ENCODE measurements at regions not wholly inside any gene's neighbourhood (a gene's known extent, or its start where the extent isn't known, plus 50 kb on each side); places are given as distances from the start of the nearest gene placed in this dataset.

- no peak for TF ChIP-seq POLR2A (IDR thresholded peaks at IDR 0.05; ENCODE audit: low read depth, low read length)
- FAIRE-seq (no peak), DNase-seq (ENCODE audit: insufficient read length, low spot score) (no peak)
Observed at GRCh38 chr2:12935796-12936195, 219.1 kb downstream of the TRIB2 start.

- DNase-seq (ENCODE audit: insufficient read length, low spot score) (no peak), FAIRE-seq (no peak)
- no peak for TF ChIP-seq POLR2A (IDR thresholded peaks at IDR 0.05; ENCODE audit: low read depth, low read length)
Observed at GRCh38 chr2:12941203-12941602, 224.5 kb downstream of the TRIB2 start.

- FAIRE-seq (no peak), DNase-seq (ENCODE audit: insufficient read length, low spot score) (no peak)
- no peak for TF ChIP-seq POLR2A (IDR thresholded peaks at IDR 0.05; ENCODE audit: low read depth, low read length)
Observed at GRCh38 chr2:12948231-12948960, 231.7 kb downstream of the TRIB2 start.

GRCh38 chr2:12948961-12949353, 232.2 kb downstream of the TRIB2 start:
- TF ChIP-seq POLR2A (IDR thresholded peaks at IDR 0.05; ENCODE audit: low read depth, low read length), result no peak
- FAIRE-seq (no peak), DNase-seq (ENCODE audit: insufficient read length, low spot score) (no peak)

- FAIRE-seq (no peak), DNase-seq (ENCODE audit: insufficient read length, low spot score) (no peak)
- no peak for TF ChIP-seq POLR2A (IDR thresholded peaks at IDR 0.05; ENCODE audit: low read depth, low read length)
Observed at GRCh38 chr2:12949406-12949805, 232.7 kb downstream of the TRIB2 start.

- no peak for FAIRE-seq
- DNase-seq (ENCODE audit: insufficient read length, low spot score), result no peak
- no peak for TF ChIP-seq POLR2A (IDR thresholded peaks at IDR 0.05; ENCODE audit: low read depth, low read length)
Observed at GRCh38 chr2:12950174-12950573, 233.4 kb downstream of the TRIB2 start.

GRCh38 chr2:12950957-12951656, 234.4 kb downstream of the TRIB2 start:
- no peak for TF ChIP-seq POLR2A (IDR thresholded peaks at IDR 0.05; ENCODE audit: low read depth, low read length)
- FAIRE-seq, result peak; percentile 55

GRCh38 chr2:12951657-12951973, 234.9 kb downstream of the TRIB2 start:
- TF ChIP-seq POLR2A (IDR thresholded peaks at IDR 0.05; ENCODE audit: low read depth, low read length), result no peak
- FAIRE-seq (no peak), DNase-seq (ENCODE audit: insufficient read length, low spot score) (no peak)

More at GRCh38 chr2:12950957-12951656, 234.4 kb downstream of the TRIB2 start:
- no peak for DNase-seq (ENCODE audit: insufficient read length, low spot score)

GRCh38 chr2:12953596-12953995, 236.9 kb downstream of the TRIB2 start:
- no peak for DNase-seq (ENCODE audit: insufficient read length, low spot score)
- no peak for FAIRE-seq
- TF ChIP-seq POLR2A (IDR thresholded peaks at IDR 0.05; ENCODE audit: low read depth, low read length), result no peak

GRCh38 chr2:12955864-12956263, 239.1 kb downstream of the TRIB2 start:
- DNase-seq (ENCODE audit: insufficient read length, low spot score), result no peak
- FAIRE-seq, result no peak
- no peak for TF ChIP-seq POLR2A (IDR thresholded peaks at IDR 0.05; ENCODE audit: low read depth, low read length)

GRCh38 chr2:12957251-12957650, 240.5 kb downstream of the TRIB2 start:
- TF ChIP-seq POLR2A (IDR thresholded peaks at IDR 0.05; ENCODE audit: low read depth, low read length), result no peak
- DNase-seq (ENCODE audit: insufficient read length, low spot score) (no peak), FAIRE-seq (no peak)

GRCh38 chr2:12959935-12960334, 243.2 kb downstream of the TRIB2 start:
- no peak for TF ChIP-seq POLR2A (IDR thresholded peaks at IDR 0.05; ENCODE audit: low read depth, low read length)
- DNase-seq (ENCODE audit: insufficient read length, low spot score) (no peak), FAIRE-seq (no peak)

GRCh38 chr2:12960671-12961070, 243.9 kb downstream of the TRIB2 start:
- no peak for FAIRE-seq
- no peak for DNase-seq (ENCODE audit: insufficient read length, low spot score)
- no peak for TF ChIP-seq POLR2A (IDR thresholded peaks at IDR 0.05; ENCODE audit: low read depth, low read length)

GRCh38 chr2:12964904-12965539, 248.3 kb downstream of the TRIB2 start:
- no peak for TF ChIP-seq POLR2A (IDR thresholded peaks at IDR 0.05; ENCODE audit: low read depth, low read length)
- no peak for DNase-seq (ENCODE audit: insufficient read length, low spot score)
- FAIRE-seq, result no peak
